NCI-H1105 (cell line): ENCODE measurements at regions not wholly inside any gene's neighbourhood (a gene's known extent, or its start where the extent isn't known, plus 50 kb on each side); places are given as distances from the start of the nearest gene placed in this dataset.

Source experiments
- DNase-seq: peaks from one replicate; lab custom pipeline; 2025; lab: John Stamatoyannopoulos, UW

- no peak for DNase-seq
Measured at GRCh38 chr14:94924189-94924588, 154.3 kb upstream of the GSC start.

DNA sequence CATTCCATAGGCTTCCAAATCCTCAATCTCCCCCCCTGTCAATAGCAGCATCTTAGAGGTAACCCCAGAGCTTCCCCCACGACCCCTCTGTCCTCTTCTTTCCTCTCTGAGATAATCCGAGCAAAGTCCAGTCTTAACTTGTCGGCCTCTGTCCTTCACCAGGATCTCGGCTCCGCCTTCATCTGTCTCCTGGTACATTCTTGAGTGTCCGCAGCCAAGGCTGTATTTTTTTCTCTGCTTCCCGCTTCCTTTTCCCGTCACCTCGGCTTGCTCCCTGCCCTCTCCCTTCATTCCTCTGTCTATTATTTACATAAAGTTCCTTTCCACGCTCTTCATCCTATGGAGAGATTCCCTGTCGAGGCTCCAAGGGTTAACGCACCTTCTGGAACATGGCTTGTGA is 153.9 kb upstream of the GSC start:
- no peak for DNase-seq

GRCh38 chr14:94922595-94923239 is 152.8 kb upstream of the GSC start:
- no peak for DNase-seq

- no peak for DNase-seq
Measured at GRCh38 chr14:94921882-94922585, 152.1 kb upstream of the GSC start.

- DNase-seq: no peak
Measured at GRCh38 chr14:94921456-94921855, 151.5 kb upstream of the GSC start.

DNA sequence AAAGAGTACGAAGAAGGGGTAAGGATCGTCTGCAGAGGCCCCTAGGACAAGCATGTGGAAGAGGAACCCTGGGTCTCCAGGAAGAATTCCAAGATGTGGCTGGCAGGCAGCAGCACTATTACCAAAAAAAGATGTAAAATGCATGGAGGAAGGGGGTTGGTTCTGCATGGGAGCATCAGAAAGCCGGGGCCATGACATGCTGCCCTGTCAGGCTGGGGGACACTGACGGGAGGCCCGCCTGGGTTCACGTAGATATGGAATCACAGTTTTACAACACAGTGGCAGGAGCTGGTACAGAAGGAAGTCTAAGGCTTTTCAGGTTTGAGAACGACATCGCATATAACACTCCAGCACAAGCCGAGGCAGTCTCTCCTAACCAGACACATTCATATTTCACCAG is 150.0 kb upstream of the GSC start:
- DNase-seq: no peak

- DNase-seq: no peak
Measured at GRCh38 chr14:94918896-94919295, 149.0 kb upstream of the GSC start.

GRCh38 chr14:94917041-94917600 is 147.2 kb upstream of the GSC start:
- DNase-seq: no peak

- DNase-seq: no peak
Measured at GRCh38 chr14:94914191-94914590, 144.3 kb upstream of the GSC start.

- no peak for DNase-seq
Measured at GRCh38 chr14:94907626-94908261, 137.8 kb upstream of the GSC start.

DNA sequence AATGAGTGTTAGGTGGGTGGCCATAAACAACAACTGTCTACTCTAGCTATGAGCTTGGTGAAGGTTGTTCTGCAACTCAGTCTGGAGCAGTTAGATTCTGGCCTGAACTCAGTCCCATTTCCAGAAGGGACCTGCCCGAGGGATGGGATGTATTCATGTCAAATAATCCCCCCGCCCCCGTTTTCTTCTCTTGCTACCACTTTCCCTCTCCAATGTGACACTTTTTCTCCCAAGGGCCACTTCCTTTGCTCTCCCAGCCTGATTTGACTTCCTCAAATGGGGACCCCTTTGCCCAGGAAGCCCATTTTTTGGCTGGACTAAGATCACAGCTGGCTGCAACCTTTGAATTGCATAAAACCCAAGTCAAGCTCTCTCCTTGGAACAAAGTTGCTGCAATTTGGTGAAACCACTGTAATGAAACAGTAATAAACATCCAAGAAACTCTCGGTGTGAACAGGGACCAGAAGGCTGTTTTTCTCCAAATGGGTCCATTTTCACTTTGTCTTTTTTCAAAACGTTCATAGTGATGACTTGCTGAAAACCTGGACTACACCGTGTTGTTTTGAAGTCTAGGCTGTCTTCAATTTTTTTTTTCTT is 137.2 kb upstream of the GSC start:
- DNase-seq: no peak

DNA sequence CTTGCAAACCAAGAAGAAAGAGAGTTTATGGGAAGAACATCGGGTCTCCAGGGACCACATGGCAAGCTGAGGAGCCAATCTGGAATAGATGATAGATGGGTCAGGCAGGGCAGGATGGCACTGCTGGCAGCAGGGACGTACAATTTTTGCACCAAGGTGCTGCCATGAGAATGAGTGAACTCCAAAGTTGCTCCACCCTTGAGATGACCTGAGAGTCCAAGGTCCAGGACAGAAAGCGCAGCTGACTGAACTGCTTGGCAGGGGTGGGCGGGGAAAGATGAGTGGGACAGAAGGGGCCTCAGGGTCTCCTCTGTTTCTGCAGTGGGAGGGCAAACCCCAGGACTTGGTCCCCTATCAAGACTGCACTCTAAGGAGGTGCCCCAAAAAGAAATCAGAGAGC is 136.7 kb upstream of the GSC start:
- no peak for DNase-seq

GRCh38 chr14:94904636-94905035 is 134.7 kb upstream of the GSC start:
- DNase-seq: no peak

- DNase-seq: no peak
Measured at GRCh38 chr14:94903883-94904282, 134.0 kb upstream of the GSC start.

GRCh38 chr14:94903338-94903737 is 133.4 kb upstream of the GSC start:
- no peak for DNase-seq

DNA sequence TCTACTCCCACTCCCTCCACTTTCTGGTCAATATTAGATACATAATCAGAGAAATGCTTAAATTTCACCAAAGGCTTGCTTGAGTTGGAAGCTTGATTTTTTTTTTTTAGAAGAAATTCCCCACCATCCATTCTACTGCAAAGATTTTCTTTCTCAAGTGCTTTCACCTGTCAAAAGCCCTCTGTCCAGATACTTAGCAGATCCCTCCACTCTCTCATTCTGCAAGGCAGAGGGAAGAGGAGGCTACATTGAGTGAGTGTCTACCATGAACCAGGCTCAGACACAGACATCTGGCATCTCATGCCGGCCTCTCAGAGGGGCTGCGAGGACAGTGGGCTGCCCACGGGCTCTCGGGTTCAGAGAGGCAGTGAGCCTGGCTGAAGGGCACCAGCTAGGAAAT is 127.6 kb upstream of the GSC start:
- DNase-seq: no peak

- no peak for DNase-seq
Measured at GRCh38 chr14:94897082-94897481, 127.2 kb upstream of the GSC start.

- no peak for DNase-seq
Measured at GRCh38 chr14:94893411-94894160, 123.7 kb upstream of the GSC start.

DNA sequence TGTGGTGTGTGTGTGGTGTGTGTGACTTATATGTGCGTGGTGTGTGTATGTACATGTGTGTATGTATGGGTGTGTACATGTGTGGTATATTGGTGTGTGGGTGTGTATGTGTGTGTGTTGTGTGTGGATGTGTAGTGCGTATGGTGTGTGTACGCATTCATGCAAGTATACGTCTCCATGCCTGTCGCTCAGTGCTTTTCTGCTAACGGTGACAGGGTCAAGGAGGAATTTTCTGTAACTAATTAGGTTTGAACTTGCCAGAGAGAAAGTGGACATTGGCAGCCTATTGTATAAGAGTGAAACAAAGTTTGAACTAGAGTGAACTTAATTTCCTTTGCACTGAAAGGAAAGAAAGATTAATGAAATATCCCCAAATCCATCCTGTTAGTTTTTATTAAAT is 120.9 kb upstream of the GSC start:
- no peak for DNase-seq

- no peak for DNase-seq
Measured at GRCh38 chr14:94889520-94890312, 119.8 kb upstream of the GSC start.

GRCh38 chr14:94888121-94888520 is 118.2 kb upstream of the GSC start:
- no peak for DNase-seq
